ENCODE measurements at regions not wholly inside any gene's neighbourhood (a gene's known extent, or its start where the extent isn't known, plus 50 kb on each side); places are given as distances from the start of the nearest gene placed in this dataset.

DNA sequence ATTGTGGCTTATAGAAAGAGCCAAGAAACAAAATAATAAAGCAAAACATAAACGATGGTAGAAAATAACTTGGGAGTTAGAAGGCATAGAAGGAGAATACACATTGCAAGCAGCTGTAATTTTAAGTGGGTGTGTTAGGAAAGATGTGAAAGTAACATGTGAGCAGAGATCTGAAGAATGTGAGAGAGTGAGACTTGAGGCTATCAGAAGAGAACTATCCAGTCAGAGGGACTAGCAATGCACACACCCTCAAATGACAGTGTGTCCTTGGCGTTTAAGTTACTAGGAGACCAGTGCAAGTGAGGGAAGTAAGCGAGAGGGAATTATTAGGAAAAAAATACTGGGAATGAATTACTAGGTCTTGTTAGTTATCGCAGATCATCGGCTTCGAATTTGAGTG is 304.9 kb downstream of the DSEL start:
- Mint-ChIP-seq H3K27ac (no peak overlapping the region), H3K4me1 (no peaks in the 10 kb centered on the region), H3K4me3 (no peak overlapping the region), H3K9me3 (no peaks in the 10 kb centered on the region), H3K36me3 (ENCODE audit: low read depth) (no peaks in the 10 kb centered on the region), H3K27me3 (ENCODE audit: low read depth) (no peaks in the 10 kb centered on the region)
- TF ChIP-seq, protein P1, sequence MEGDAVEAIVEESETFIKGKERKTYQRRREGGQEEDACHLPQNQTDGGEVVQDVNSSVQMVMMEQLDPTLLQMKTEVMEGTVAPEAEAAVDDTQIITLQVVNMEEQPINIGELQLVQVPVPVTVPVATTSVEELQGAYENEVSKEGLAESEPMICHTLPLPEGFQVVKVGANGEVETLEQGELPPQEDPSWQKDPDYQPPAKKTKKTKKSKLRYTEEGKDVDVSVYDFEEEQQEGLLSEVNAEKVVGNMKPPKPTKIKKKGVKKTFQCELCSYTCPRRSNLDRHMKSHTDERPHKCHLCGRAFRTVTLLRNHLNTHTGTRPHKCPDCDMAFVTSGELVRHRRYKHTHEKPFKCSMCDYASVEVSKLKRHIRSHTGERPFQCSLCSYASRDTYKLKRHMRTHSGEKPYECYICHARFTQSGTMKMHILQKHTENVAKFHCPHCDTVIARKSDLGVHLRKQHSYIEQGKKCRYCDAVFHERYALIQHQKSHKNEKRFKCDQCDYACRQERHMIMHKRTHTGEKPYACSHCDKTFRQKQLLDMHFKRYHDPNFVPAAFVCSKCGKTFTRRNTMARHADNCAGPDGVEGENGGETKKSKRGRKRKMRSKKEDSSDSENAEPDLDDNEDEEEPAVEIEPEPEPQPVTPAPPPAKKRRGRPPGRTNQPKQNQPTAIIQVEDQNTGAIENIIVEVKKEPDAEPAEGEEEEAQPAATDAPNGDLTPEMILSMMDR (IDR thresholded peaks at IDR 0.05; ENCODE audit: unreplicated experiment in 3 of 3): no peak

DNA sequence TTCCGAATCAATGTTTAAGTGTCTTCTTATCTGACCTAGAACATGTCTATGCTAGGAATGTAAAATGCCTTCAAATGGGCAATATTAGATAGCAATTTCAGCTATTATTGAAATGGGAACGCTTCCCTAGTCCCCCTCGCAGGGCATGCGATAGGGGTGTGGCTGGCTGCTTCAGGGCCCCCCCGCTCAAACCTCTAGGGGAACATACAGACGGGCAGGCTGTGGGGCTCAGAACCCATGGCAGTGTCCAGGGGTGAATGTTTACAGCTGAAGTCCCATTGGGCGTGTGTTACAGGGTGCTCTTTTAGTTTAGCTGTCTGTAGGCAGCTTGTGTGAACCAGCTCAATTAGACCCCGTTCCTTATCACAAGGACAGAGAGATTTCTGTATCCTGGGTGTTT is 315.9 kb downstream of the DSEL start:
- H3K36me3 Mint-ChIP-seq (ENCODE audit: low read depth): no peaks in the 10 kb centered on the region
- H3K4me1 Mint-ChIP-seq: no peaks in the 10 kb centered on the region
- no peaks in the 10 kb centered on the region for H3K27me3 Mint-ChIP-seq (ENCODE audit: low read depth)
- no peak overlapping the region for H3K4me3 Mint-ChIP-seq
- no peaks in the 10 kb centered on the region for H3K9me3 Mint-ChIP-seq
- TF ChIP-seq, protein P1 (IDR thresholded peaks at IDR 0.05; ENCODE audit: unreplicated experiment in 3 of 3): no peak
- no peak overlapping the region for H3K27ac Mint-ChIP-seq

DNA sequence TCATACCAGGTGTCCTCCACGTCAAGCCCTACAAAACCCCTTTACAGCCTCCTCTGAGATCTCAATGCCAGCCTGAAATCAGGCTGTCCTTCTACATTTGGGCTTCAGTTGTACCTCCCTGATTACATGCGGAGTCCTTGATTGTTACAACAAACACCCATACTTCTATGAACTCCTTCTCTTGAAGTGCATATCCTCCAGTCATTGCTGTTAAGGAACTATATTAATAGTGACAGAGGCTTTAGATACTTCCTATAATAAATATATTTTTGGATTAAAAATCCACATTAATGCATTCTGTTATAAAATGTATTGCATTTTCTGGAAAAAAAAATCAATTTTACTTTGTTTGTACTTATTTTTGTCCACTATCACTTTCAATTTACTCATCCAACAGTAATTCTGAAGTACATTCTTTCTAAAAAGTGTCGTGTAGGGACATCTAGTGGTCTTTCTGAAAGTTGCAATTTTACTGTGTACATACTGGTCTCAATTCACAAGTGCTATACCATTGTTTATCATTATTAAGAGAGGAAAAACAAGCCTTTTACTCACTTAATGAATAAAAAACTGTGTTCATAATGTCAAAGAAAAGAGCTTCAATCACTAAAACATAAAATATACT is 316.4 kb downstream of the DSEL start:
- TF ChIP-seq, protein P1 (IDR thresholded peaks at IDR 0.05; ENCODE audit: unreplicated experiment in 3 of 3): peak; percentile 68 to 81 (median 69)
- H3K27ac Mint-ChIP-seq: no peak overlapping the region
- H3K4me1 Mint-ChIP-seq: no peaks in the 10 kb centered on the region
- H3K4me3 Mint-ChIP-seq: no peak overlapping the region
- no peaks in the 10 kb centered on the region for H3K27me3 Mint-ChIP-seq (ENCODE audit: low read depth)
- no peaks in the 10 kb centered on the region for H3K9me3 Mint-ChIP-seq
- H3K36me3 Mint-ChIP-seq (ENCODE audit: low read depth): no peaks in the 10 kb centered on the region

DNA sequence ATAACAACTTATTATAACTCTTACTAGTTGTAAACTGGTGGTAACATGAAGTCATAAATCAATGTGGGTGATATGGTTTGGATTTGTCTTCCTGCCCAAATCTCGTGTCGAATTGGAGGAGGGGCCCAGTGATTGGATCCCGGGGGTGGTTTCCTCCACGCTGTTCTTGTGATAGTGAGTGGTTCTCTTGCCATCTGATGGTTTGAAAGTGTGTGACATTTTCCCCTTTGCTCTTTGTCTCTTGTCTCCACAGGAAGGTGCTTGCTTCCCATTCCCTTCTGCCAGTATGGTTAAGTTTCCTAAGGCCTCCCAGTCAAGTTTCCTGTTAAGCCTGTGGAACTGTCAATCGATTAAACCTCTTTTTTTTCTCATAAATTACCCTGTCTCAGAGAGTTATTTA is 321.6 kb downstream of the DSEL start:
- Mint-ChIP-seq H3K36me3 (ENCODE audit: low read depth) (no peaks in the 10 kb centered on the region), H3K27ac (no peak overlapping the region), H3K4me3 (no peak overlapping the region), H3K9me3 (no peaks in the 10 kb centered on the region), H3K4me1 (no peaks in the 10 kb centered on the region), H3K27me3 (ENCODE audit: low read depth) (no peaks in the 10 kb centered on the region)
- TF ChIP-seq, protein P1 (IDR thresholded peaks at IDR 0.05; ENCODE audit: unreplicated experiment in 3 of 3): no peak

DNA sequence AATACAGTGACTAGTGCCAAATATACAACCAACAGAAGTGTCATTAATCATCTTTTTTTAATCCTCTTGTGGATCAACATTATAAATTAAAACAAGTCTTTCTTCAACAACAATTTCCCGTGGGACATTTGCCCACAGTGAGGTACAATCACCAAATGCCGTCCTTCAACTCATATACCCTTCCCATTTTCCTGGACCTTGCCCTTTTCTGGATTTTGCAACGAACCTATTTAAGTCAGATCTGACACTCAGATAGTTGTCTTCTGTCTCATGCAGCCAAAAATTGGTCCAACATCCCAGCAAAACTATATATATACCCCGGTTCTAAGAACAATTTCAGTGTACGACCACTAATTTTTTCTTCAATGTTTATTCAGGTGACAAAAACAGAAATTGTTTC is 324.0 kb downstream of the DSEL start:
- H3K4me1 Mint-ChIP-seq: no peaks in the 10 kb centered on the region
- TF ChIP-seq, protein P1 (IDR thresholded peaks at IDR 0.05; ENCODE audit: unreplicated experiment in 3 of 3): no peak
- H3K27me3 Mint-ChIP-seq (ENCODE audit: low read depth): no peaks in the 10 kb centered on the region
- no peak overlapping the region for H3K27ac Mint-ChIP-seq
- no peak overlapping the region for H3K4me3 Mint-ChIP-seq
- H3K36me3 Mint-ChIP-seq (ENCODE audit: low read depth): no peaks in the 10 kb centered on the region
- no peaks in the 10 kb centered on the region for H3K9me3 Mint-ChIP-seq

DNA sequence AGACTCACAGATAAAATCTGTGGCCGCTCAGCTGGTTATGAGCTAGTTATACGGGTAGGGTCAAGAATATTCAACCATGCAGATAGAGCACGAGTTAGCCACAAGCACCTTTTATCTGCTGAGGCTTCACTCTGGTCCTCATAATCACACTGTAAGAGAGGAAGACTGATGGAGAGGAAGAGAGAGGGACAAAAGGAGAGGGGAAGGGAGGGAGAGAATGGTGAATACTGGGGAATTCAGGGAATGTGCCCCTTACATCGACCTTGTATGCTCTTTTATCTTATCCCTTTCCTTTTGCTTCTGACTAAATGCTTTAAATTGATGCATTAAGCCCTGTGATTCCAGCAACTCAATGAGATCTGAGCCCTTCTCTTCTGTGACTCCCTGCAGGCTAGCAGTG is 333.1 kb downstream of the DSEL start:
- TF ChIP-seq, protein P1 (IDR thresholded peaks at IDR 0.05; ENCODE audit: unreplicated experiment in 3 of 3): no peak
- Mint-ChIP-seq H3K4me3 (no peak overlapping the region), H3K27ac (no peak overlapping the region), H3K36me3 (ENCODE audit: low read depth) (no peaks in the 10 kb centered on the region), H3K27me3 (ENCODE audit: low read depth) (no peaks in the 10 kb centered on the region), H3K9me3 (no peaks in the 10 kb centered on the region), H3K4me1 (no peaks in the 10 kb centered on the region)
